Neural cell (in vitro differentiated cells): ENCODE measurements at regions not wholly inside any gene's neighbourhood (a gene's known extent, or its start where the extent isn't known, plus 50 kb on each side); places are given as distances from the start of the nearest gene placed in this dataset.

ENCODE experiments used
- H2AFZ ChIP-seq: fragments of 200-600, 300-800 bp; sonication (generic), shearing (Covaris generic); 2 replicates; pipeline ENCODE4 v1.6.0; 2014; ENCODE audit warnings: low read depth, mild to moderate bottlenecking, antibody characterized with exemption, low read length, moderate library complexity
- H3F3A ChIP-seq: fragments of 200-600 bp; shearing (Covaris generic); 2 replicates; pipeline ENCODE4 v1.6.1; 2016; ENCODE audit warnings: mild to moderate bottlenecking, moderate library complexity, mixed read lengths, antibody characterized with exemption, low read length; ENCODE audit not compliant: insufficient read depth, poor library complexity, severe bottlenecking
- H3K27ac ChIP-seq: fragments of 200-600, 300-800 bp; sonication (generic), shearing (Covaris generic); 2 replicates; pipeline ENCODE4 v1.5.1; 2014; ENCODE audit warnings: mild to moderate bottlenecking, low read length, moderate library complexity
- H3K27me3 ChIP-seq: fragments of 300-800, 200-600 bp; sonication (generic), shearing (Covaris generic); 2 replicates; pipeline ENCODE4 v1.6.0; 2014; ENCODE audit warnings: mild to moderate bottlenecking, low read depth, low read length, moderate library complexity; ENCODE audit not compliant: insufficient read depth
- H3K36me3 ChIP-seq: fragments of 300-800, 200-600 bp; sonication (generic), shearing (Covaris generic); 2 replicates; pipeline ENCODE4 v1.5.1; 2014; ENCODE audit warnings: mild to moderate bottlenecking, antibody characterized with exemption, low read length, moderate library complexity; ENCODE audit not compliant: insufficient read depth
- H3K4me2 ChIP-seq: fragments of 300-800, 200-600 bp; sonication (generic), shearing (Covaris generic); 2 replicates; pipeline ENCODE4 v1.6.0; 2014; ENCODE audit warnings: mild to moderate bottlenecking, low read length
- H3K4me3 ChIP-seq: fragments of 300-800, 200-600 bp; sonication (generic), shearing (Covaris generic); 2 replicates; pipeline ENCODE4 v1.5.1; 2014; ENCODE audit warnings: mild to moderate bottlenecking, low read length, moderate library complexity
- H3K79me2 ChIP-seq: fragments of 200-600 bp; shearing (Covaris generic); replicated peaks from 2 replicates; pipeline ENCODE4 v1.6.0; 2014; ENCODE audit warnings: mild to moderate bottlenecking, low read length, moderate library complexity; ENCODE audit not compliant: insufficient read depth
- H3K9ac ChIP-seq: fragments of 300-800, 200-600 bp; sonication (generic), shearing (Covaris generic); 2 replicates; pipeline ENCODE4 v1.6.1; 2016; ENCODE audit warnings: mild to moderate bottlenecking, low read length, mixed read lengths
- H3K9me2 ChIP-seq: fragments of 200-600 bp; shearing (Covaris generic); 2 replicates; pipeline ENCODE4 v1.6.1; 2016; ENCODE audit warnings: mild to moderate bottlenecking, low read length, mixed read lengths; ENCODE audit not compliant: insufficient read depth
- H3K9me3 ChIP-seq: fragments of 200-600, 300-800 bp; sonication (generic), shearing (Covaris generic); 2 replicates; pipeline ENCODE4 v1.6.1; 2016; ENCODE audit warnings: mild to moderate bottlenecking, mixed run types, low read length, moderate library complexity, mixed read lengths
- H4K20me1 ChIP-seq: fragments of 200-600 bp; shearing (Covaris generic); 2 replicates; pipeline ENCODE4 v1.6.1; 2016; ENCODE audit warnings: mild to moderate bottlenecking, mixed run types; ENCODE audit not compliant: insufficient read depth
- EP300 ChIP-seq: fragments of 450-650 bp; conservative IDR thresholded peaks from 2 replicates; pipeline ENCODE4 v1.6.1; 2014; ENCODE audit warnings: antibody characterized with exemption, mild to moderate bottlenecking, moderate library complexity; ENCODE audit not compliant: poor library complexity, severe bottlenecking
- EZH2 ChIP-seq: fragments of 200-600, 300-800 bp; shearing (Covaris generic), sonication (generic); IDR thresholded peaks from 2 replicates; pipeline ENCODE4 v1.6.1; 2014; ENCODE audit warnings: antibody characterized with exemption, low read length, borderline replicate concordance, mild to moderate bottlenecking; ENCODE audit not compliant: insufficient read depth, poor library complexity, severe bottlenecking
- MXI1 ChIP-seq: fragments of 450-650 bp; conservative IDR thresholded peaks from 2 replicates; pipeline ENCODE4 v1.6.1; 2014; ENCODE audit warnings: antibody characterized with exemption, mild to moderate bottlenecking; ENCODE audit not compliant: poor library complexity, severe bottlenecking
- POLR2AphosphoS5 ChIP-seq: IDR thresholded peaks from 2 replicates; pipeline ENCODE4 v1.6.1; 2012
- RAD21 ChIP-seq: fragments of 450-650 bp; conservative IDR thresholded peaks from 2 replicates; pipeline ENCODE4 v1.6.1; 2014; ENCODE audit warnings: antibody characterized with exemption, mild to moderate bottlenecking, moderate library complexity
- SMC3 ChIP-seq: fragments of 450-650 bp; conservative IDR thresholded peaks from 2 replicates; pipeline ENCODE4 v1.6.1; 2014; ENCODE audit warnings: antibody characterized with exemption, mild to moderate bottlenecking, moderate library complexity; ENCODE audit not compliant: poor library complexity
- TAF1 ChIP-seq: IDR thresholded peaks from 2 replicates; pipeline ENCODE4 v1.6.1; 2012; ENCODE audit warnings: low read depth
- TF ChIP-seq, protein P1 (sequence below): IDR thresholded peaks from 2 replicates; pipeline ENCODE4 v1.6.1; 2012; ENCODE audit warnings: borderline replicate concordance
- TF ChIP-seq, protein P2 (sequence below): fragments of 450-650 bp; IDR thresholded peaks from 2 replicates; pipeline ENCODE4 v1.5.1; 2014; ENCODE audit warnings: antibody characterized with exemption, mild to moderate bottlenecking, moderate library complexity; ENCODE audit not compliant: poor library complexity, severe bottlenecking

DNA sequence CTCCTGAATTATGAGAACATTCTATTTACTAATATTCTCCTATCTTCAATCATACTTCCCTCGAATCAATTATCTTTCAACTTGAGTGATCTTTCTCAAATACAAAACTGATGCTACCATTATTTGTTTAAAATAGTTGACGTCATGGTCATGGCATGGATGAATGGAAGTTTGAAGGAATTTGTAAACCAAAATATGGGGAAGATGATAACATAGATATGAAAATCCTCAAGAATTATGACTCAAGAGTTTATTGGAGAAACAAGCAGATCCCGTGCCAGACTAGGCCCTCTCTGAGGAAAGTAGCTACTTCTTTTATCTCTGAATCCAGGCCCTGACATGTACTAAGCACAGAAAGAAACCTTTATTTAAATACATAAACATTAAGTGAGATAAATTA, 270.4 kb upstream of the MC4R start:
- Histone ChIP-seq H3K4me2 (no peak overlapping the region), H2AFZ (no peak overlapping the region), H3K9me2 (no peaks in the 10 kb centered on the region), H3F3A (no peaks in the 10 kb centered on the region), H3K4me3 (no peak overlapping the region), H3K27ac (no peak overlapping the region), H3K79me2 (no peaks in the 10 kb centered on the region), H3K9ac (no peak overlapping the region), H3K9me3 (no peaks in the 10 kb centered on the region), H4K20me1 (no peaks in the 10 kb centered on the region), H3K27me3 (no peaks in the 10 kb centered on the region), H3K36me3 (no peaks in the 10 kb centered on the region)
- no peak for TF ChIP-seq EZH2

DNA sequence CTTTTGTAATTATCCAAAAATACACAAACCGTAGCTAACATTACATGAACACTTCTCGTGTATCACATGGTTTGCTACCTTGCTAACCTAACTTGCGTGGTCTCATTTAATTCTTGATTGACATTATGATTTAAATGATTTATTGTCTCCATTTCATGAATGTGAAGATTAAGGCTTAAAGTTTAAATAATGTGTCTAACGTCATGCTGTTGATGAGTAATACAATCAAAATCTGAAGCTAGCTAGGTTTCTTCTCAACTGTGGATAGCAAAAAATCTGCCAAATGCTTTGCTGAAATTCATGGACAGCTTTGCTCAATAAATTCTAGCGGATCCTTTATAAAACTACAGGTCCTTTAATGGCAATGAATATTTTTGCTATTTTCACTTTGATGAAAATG, 274.1 kb upstream of the MC4R start:
- Histone ChIP-seq H3K4me3 (no peak overlapping the region), H3K27ac (no peak overlapping the region), H3F3A (no peaks in the 10 kb centered on the region), H3K9me3 (no peaks in the 10 kb centered on the region), H3K9me2 (no peaks in the 10 kb centered on the region), H3K79me2 (no peaks in the 10 kb centered on the region), H3K4me2 (no peak overlapping the region), H3K27me3 (no peaks in the 10 kb centered on the region), H3K36me3 (no peaks in the 10 kb centered on the region), H3K9ac (no peak overlapping the region), H2AFZ (no peak overlapping the region), H4K20me1 (no peaks in the 10 kb centered on the region)
- TF ChIP-seq, protein P1, sequence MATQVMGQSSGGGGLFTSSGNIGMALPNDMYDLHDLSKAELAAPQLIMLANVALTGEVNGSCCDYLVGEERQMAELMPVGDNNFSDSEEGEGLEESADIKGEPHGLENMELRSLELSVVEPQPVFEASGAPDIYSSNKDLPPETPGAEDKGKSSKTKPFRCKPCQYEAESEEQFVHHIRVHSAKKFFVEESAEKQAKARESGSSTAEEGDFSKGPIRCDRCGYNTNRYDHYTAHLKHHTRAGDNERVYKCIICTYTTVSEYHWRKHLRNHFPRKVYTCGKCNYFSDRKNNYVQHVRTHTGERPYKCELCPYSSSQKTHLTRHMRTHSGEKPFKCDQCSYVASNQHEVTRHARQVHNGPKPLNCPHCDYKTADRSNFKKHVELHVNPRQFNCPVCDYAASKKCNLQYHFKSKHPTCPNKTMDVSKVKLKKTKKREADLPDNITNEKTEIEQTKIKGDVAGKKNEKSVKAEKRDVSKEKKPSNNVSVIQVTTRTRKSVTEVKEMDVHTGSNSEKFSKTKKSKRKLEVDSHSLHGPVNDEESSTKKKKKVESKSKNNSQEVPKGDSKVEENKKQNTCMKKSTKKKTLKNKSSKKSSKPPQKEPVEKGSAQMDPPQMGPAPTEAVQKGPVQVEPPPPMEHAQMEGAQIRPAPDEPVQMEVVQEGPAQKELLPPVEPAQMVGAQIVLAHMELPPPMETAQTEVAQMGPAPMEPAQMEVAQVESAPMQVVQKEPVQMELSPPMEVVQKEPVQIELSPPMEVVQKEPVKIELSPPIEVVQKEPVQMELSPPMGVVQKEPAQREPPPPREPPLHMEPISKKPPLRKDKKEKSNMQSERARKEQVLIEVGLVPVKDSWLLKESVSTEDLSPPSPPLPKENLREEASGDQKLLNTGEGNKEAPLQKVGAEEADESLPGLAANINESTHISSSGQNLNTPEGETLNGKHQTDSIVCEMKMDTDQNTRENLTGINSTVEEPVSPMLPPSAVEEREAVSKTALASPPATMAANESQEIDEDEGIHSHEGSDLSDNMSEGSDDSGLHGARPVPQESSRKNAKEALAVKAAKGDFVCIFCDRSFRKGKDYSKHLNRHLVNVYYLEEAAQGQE = no peak
- TF ChIP-seq EP300 (no peak), EZH2 (no peak), SMC3 (no peak), POLR2AphosphoS5 (no peak)
- TF ChIP-seq, protein P2, sequence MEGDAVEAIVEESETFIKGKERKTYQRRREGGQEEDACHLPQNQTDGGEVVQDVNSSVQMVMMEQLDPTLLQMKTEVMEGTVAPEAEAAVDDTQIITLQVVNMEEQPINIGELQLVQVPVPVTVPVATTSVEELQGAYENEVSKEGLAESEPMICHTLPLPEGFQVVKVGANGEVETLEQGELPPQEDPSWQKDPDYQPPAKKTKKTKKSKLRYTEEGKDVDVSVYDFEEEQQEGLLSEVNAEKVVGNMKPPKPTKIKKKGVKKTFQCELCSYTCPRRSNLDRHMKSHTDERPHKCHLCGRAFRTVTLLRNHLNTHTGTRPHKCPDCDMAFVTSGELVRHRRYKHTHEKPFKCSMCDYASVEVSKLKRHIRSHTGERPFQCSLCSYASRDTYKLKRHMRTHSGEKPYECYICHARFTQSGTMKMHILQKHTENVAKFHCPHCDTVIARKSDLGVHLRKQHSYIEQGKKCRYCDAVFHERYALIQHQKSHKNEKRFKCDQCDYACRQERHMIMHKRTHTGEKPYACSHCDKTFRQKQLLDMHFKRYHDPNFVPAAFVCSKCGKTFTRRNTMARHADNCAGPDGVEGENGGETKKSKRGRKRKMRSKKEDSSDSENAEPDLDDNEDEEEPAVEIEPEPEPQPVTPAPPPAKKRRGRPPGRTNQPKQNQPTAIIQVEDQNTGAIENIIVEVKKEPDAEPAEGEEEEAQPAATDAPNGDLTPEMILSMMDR = no peak

DNA sequence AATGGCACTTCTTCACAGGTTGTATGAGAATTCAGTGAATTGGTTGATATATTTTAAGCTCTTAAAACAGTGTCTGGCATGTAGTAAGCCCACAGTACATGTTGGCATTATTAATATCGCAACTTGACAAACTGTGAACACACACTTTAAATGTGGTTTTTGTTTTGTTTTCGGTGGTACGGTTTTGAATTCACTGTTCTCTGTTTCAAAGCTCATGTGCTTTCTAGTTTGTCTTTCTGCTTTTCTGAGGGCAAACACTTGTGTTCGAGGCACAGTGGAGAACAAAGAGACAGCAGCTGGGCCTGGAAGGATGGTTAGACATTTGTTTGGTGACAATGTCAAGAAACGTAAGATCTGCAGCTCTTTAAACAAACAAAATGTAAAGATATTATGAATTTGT, 276.5 kb upstream of the MC4R start:
- Histone ChIP-seq H3K79me2 (no peaks in the 10 kb centered on the region), H4K20me1 (no peaks in the 10 kb centered on the region), H3K27ac (no peak overlapping the region), H3K9me3 (no peaks in the 10 kb centered on the region), H3K36me3 (no peaks in the 10 kb centered on the region), H3K4me2 (no peak overlapping the region), H3F3A (no peaks in the 10 kb centered on the region), H3K9me2 (no peaks in the 10 kb centered on the region), H3K4me3 (no peak overlapping the region), H2AFZ (no peak overlapping the region), H3K9ac (no peak overlapping the region), H3K27me3 (no peaks in the 10 kb centered on the region)
- TF ChIP-seq EP300 (no peak), RAD21 (no peak), MXI1 (no peak), EZH2 (no peak), POLR2AphosphoS5 (no peak), TAF1 (no peak)
- TF ChIP-seq, protein P2 = no peak
